OCI-LY1 (cell line): ENCODE measurements at regions not wholly inside any gene's neighbourhood (a gene's known extent, or its start where the extent isn't known, plus 50 kb on each side); places are given as distances from the start of the nearest gene placed in this dataset.

Experiments
- H2AFZ ChIP-seq: fragments of 200-600 bp; sonication (generic), shearing (Covaris generic); 2 replicates; pipeline ENCODE4 v1.6.0; 2014; ENCODE audit warnings: antibody characterized with exemption, mild to moderate bottlenecking, low read length
- H3F3A ChIP-seq: fragments of 200-600 bp; sonication (generic), shearing (Covaris generic); 2 replicates; pipeline ENCODE4 v1.6.0; 2014; ENCODE audit warnings: mild to moderate bottlenecking, antibody characterized with exemption, low read length, moderate library complexity; ENCODE audit not compliant: insufficient read depth
- H3K27ac ChIP-seq: fragments of 200-600 bp; sonication (generic); 2 replicates; pipeline ENCODE4 v1.5.1; 2014; ENCODE audit warnings: low read length, mixed run types, mild to moderate bottlenecking, low read depth; ENCODE audit not compliant: poor library complexity, severe bottlenecking
- H3K27me3 ChIP-seq: fragments of 200-600 bp; sonication (generic); 2 replicates; pipeline ENCODE4 v1.6.0; 2014; ENCODE audit warnings: antibody characterized with exemption, mild to moderate bottlenecking, low read length, moderate library complexity; ENCODE audit not compliant: insufficient read depth
- H3K36me3 ChIP-seq: fragments of 200-600 bp; sonication (generic); 2 replicates; pipeline ENCODE4 v1.6.1; 2014; ENCODE audit warnings: mild to moderate bottlenecking, antibody characterized with exemption, low read length, moderate library complexity, mixed read lengths; ENCODE audit not compliant: insufficient read depth
- H3K4me1 ChIP-seq: fragments of 200-600 bp; sonication (generic); 2 replicates; pipeline ENCODE4 v1.5.1; 2014; ENCODE audit warnings: mild to moderate bottlenecking, low read length, moderate library complexity; ENCODE audit not compliant: insufficient read depth, severe bottlenecking
- H3K4me2 ChIP-seq: fragments of 200-600 bp; sonication (generic), shearing (Covaris generic); 2 replicates; pipeline ENCODE4 v1.6.1; 2014; ENCODE audit warnings: low read length
- H3K4me3 ChIP-seq: fragments of 200-600 bp; sonication (generic); 2 replicates; pipeline ENCODE4 v1.5.1; 2014; ENCODE audit warnings: low read length, low read depth, mild to moderate bottlenecking, mixed read lengths; ENCODE audit not compliant: poor library complexity, severe bottlenecking
- H3K79me2 ChIP-seq: fragments of 200-600 bp; shearing (Covaris generic); 2 replicates; pipeline ENCODE4 v1.6.1; 2016; ENCODE audit warnings: mixed run types, low read length, mixed read lengths; ENCODE audit not compliant: insufficient read depth
- H3K9ac ChIP-seq: fragments of 200-600 bp; sonication (generic), shearing (Covaris generic); 2 replicates; pipeline ENCODE4 v1.6.1; 2014; ENCODE audit warnings: mild to moderate bottlenecking, low read length, mixed read lengths
- H3K9me2 ChIP-seq: fragments of 200-600 bp; sonication (generic), shearing (Covaris generic); 2 replicates; pipeline ENCODE4 v1.6.1; 2014; ENCODE audit warnings: low read depth, mild to moderate bottlenecking, low read length, mixed read lengths
- H3K9me3 ChIP-seq: fragments of 200-600 bp; shearing (Covaris generic); 2 replicates; pipeline ENCODE4 v1.6.1; 2014; ENCODE audit warnings: low read length, mixed read lengths
- H4K20me1 ChIP-seq: fragments of 200-600 bp; sonication (generic), shearing (Covaris generic); 2 replicates; pipeline ENCODE4 v1.6.0; 2016; ENCODE audit warnings: mild to moderate bottlenecking, low read length; ENCODE audit not compliant: insufficient read depth
- EZH2 ChIP-seq: fragments of 200-600 bp; sonication (generic), shearing (Covaris generic); IDR thresholded peaks from 2 replicates; pipeline ENCODE4 v1.8.0; 2017; ENCODE audit warnings: borderline replicate concordance, mixed run types, mild to moderate bottlenecking, antibody characterized with exemption, low read length, moderate library complexity, mixed read lengths
- TF ChIP-seq, protein P1 (sequence below): fragments of 200-600 bp; sonication (generic), shearing (Covaris generic); IDR thresholded peaks from 2 replicates; pipeline ENCODE4 v1.5.1; 2017; ENCODE audit warnings: mild to moderate bottlenecking, antibody characterized with exemption, low read length, moderate library complexity, mixed read lengths

DNA sequence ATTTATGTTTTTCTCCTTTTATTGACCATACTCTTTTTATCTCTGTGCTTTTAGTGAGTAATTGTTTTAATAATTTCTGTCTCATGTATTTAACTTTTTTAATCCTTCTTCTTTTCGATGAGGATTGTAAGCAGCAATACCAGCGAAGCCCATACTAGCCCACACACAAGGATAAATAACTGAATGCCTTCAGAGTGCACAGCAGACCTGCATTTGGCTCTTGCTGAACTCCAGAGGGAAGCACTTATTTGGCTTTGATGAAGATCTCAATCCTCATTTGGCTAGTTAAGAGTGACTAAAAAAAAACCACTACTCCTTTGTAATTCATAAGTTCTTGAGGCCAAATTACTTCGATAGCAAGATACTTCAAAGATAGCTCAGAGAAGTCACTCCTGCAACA is 293.3 kb downstream of the METTL15 start:
- H3K4me2 ChIP-seq, result no peak overlapping the region
- H3K9ac ChIP-seq, result no peak overlapping the region
- H3K27me3 ChIP-seq, result no peaks in the 10 kb centered on the region
- H3K9me3 ChIP-seq, result no peaks in the 10 kb centered on the region
- no peaks in the 10 kb centered on the region for H3K4me1 ChIP-seq
- no peaks in the 10 kb centered on the region for H3K79me2 ChIP-seq
- H4K20me1 ChIP-seq, result no peaks in the 10 kb centered on the region
- no peaks in the 10 kb centered on the region for H3K36me3 ChIP-seq
- no peak overlapping the region for H3K27ac ChIP-seq
- no peak overlapping the region for H2AFZ ChIP-seq
- no peak for TF ChIP-seq EZH2
- TF ChIP-seq, protein P1, sequence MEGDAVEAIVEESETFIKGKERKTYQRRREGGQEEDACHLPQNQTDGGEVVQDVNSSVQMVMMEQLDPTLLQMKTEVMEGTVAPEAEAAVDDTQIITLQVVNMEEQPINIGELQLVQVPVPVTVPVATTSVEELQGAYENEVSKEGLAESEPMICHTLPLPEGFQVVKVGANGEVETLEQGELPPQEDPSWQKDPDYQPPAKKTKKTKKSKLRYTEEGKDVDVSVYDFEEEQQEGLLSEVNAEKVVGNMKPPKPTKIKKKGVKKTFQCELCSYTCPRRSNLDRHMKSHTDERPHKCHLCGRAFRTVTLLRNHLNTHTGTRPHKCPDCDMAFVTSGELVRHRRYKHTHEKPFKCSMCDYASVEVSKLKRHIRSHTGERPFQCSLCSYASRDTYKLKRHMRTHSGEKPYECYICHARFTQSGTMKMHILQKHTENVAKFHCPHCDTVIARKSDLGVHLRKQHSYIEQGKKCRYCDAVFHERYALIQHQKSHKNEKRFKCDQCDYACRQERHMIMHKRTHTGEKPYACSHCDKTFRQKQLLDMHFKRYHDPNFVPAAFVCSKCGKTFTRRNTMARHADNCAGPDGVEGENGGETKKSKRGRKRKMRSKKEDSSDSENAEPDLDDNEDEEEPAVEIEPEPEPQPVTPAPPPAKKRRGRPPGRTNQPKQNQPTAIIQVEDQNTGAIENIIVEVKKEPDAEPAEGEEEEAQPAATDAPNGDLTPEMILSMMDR, result no peak
- H3F3A ChIP-seq, result no peaks in the 10 kb centered on the region
- H3K4me3 ChIP-seq, result no peak overlapping the region
- H3K9me2 ChIP-seq, result no peaks in the 10 kb centered on the region

- H3K79me2 ChIP-seq, result no peaks in the 10 kb centered on the region
- H3F3A ChIP-seq, result no peaks in the 10 kb centered on the region
These were observed 292.3 kb downstream of the METTL15 start for GRCh38 chr11:28400331-28401100.

DNA sequence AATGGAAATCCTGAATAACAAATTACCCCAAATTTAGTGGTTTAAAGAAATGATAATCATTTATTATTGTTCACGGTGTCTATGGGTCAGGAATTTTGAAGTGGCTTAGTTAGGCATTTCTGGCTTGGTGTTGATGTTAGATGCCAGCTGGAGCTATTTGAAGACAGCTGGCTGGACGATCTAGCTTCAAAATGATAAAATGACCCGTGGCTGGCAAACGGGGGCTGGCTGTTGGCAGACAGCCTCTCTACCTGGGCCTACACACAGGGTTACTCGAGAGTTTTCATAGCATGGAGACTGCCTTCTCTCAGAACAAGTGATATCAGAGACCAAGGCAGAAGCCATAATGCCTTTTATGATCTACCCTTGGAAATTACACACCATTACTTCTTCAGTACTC is 285.2 kb downstream of the METTL15 start:
- no peak overlapping the region for H3K4me2 ChIP-seq
- no peak overlapping the region for H3K4me3 ChIP-seq
- no peaks in the 10 kb centered on the region for H3K9me2 ChIP-seq
- no peaks in the 10 kb centered on the region for H3K4me1 ChIP-seq
- H3K9ac ChIP-seq, result no peak overlapping the region
- no peaks in the 10 kb centered on the region for H3K27me3 ChIP-seq
- no peaks in the 10 kb centered on the region for H4K20me1 ChIP-seq
- H3K79me2 ChIP-seq, result no peaks in the 10 kb centered on the region
- no peak overlapping the region for H3K27ac ChIP-seq
- H3F3A ChIP-seq, result no peaks in the 10 kb centered on the region
- TF ChIP-seq, protein P1, result no peak
- no peak for TF ChIP-seq EZH2
- H3K36me3 ChIP-seq, result no peaks in the 10 kb centered on the region
- no peak overlapping the region for H2AFZ ChIP-seq
- H3K9me3 ChIP-seq, result no peaks in the 10 kb centered on the region

More at GRCh38 chr11:28400331-28401100, 292.3 kb downstream of the METTL15 start:
- H3K4me1 ChIP-seq, result no peaks in the 10 kb centered on the region
- no peaks in the 10 kb centered on the region for H3K9me2 ChIP-seq
- H3K4me3 ChIP-seq, result no peak overlapping the region
- H3K27ac ChIP-seq, result no peak overlapping the region
- TF ChIP-seq, protein P1, result no peak
- no peaks in the 10 kb centered on the region for H3K27me3 ChIP-seq
- H3K9ac ChIP-seq, result no peak overlapping the region
- no peak overlapping the region for H3K4me2 ChIP-seq
- no peaks in the 10 kb centered on the region for H3K9me3 ChIP-seq
- H3K36me3 ChIP-seq, result no peaks in the 10 kb centered on the region
- H4K20me1 ChIP-seq, result no peaks in the 10 kb centered on the region
- no peak overlapping the region for H2AFZ ChIP-seq
